K562 (cell line): ENCODE measurements at regions not wholly inside any gene's neighbourhood (a gene's known extent, or its start where the extent isn't known, plus 50 kb on each side); places are given as distances from the start of the nearest gene placed in this dataset.

Experiments used
- HDAC3 ChIP-seq: fragments of 450-650 bp; IDR thresholded peaks from 2 replicates; pipeline ENCODE4 v1.6.1; 2018; ENCODE audit warnings: borderline replicate concordance, mild to moderate bottlenecking, moderate library complexity; ENCODE audit not compliant: partially characterized antibody
- NR1H2 ChIP-seq: sonication (generic); formaldehyde crosslinking; IDR thresholded peaks from 2 replicates; pipeline ENCODE4 v1.4.0; 2020; ENCODE audit warnings: mild to moderate bottlenecking, missing genetic modification reagents
- PHF8 ChIP-seq: fragments of 200-600 bp; sonication (generic); IDR thresholded peaks from 2 replicates; pipeline ENCODE4 v1.6.1; 2012; ENCODE audit warnings: mixed run types, mild to moderate bottlenecking, inconsistent platforms, low read length, moderate library complexity, borderline replicate concordance
- PPARD ChIP-seq: fragments of 250-450 bp; sonication (Bioruptor Pico); IDR thresholded peaks from 2 replicates; pipeline ENCODE4 v1.8.0; 2022; ENCODE audit warnings: inconsistent platforms, mild to moderate bottlenecking, moderate library complexity
- SMAD4 ChIP-seq: fragments of 250-450 bp; sonication (Bioruptor Pico); conservative IDR thresholded peaks from 2 replicates; pipeline ENCODE4 v1.8.0; 2021; ENCODE audit warnings: inconsistent platforms, mild to moderate bottlenecking, moderate library complexity
- ZBTB7A ChIP-seq: IDR thresholded peaks from 2 replicates; pipeline ENCODE4 v1.6.1; 2011; ENCODE audit warnings: low read depth, mild to moderate bottlenecking, low read length, moderate library complexity, borderline replicate concordance; ENCODE audit not compliant: control insufficient read depth
- ZNF76 ChIP-seq: fragments of 250-450 bp; sonication (Bioruptor Pico); IDR thresholded peaks from 2 replicates; pipeline ENCODE4 v1.4.0; 2020; ENCODE audit warnings: mild to moderate bottlenecking, moderate library complexity, borderline replicate concordance
- TF ChIP-seq, protein P1 (sequence below): sonication (generic); formaldehyde crosslinking; IDR thresholded peaks from 2 replicates; pipeline ENCODE4 v1.8.0; 2022; ENCODE audit warnings: mild to moderate bottlenecking, missing genetic modification reagents
- TF ChIP-seq, protein P2 (sequence below), 3 experiments: IDR thresholded peaks in 2 of 3; conservative IDR thresholded peaks in 1 of 3; 2 replicates each; pipeline ENCODE4 v1.5.1; 2011 to 2012; ENCODE audit warnings: low read length in 3 of 3, mild to moderate bottlenecking in 3 of 3, control low read depth in 2 of 3, improper control_type of control experiment in 1 of 3, inconsistent platforms in 1 of 3, low read depth in 1 of 3, mixed read lengths in 1 of 3, moderate library complexity in 1 of 3; ENCODE audit not compliant: insufficient read depth in 2 of 3
- TF ChIP-seq, protein P3 (sequence below): sonication (generic); formaldehyde crosslinking; IDR thresholded peaks from 2 replicates; pipeline ENCODE4 v1.5.0; 2020; ENCODE audit warnings: missing genetic modification reagents

DNA sequence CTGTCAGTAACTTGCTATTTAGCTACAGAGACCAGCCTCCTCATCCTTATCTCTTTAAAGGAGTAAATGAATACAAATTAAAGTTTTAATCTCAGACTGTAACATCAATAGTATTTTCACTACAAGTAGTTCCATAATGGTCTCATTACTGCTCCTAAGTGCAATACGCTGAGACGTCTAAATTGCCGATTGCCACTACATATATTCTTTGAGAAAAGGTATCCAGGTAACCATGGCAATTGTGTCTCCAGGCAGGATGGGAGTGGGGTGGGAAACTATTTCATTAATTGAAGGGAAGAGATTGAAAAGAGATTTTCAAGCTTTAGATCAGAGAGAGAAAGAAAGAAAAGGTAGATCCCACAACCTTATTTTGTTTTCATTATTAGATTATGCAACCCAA, 65.5 kb upstream of the PPP2R2B start:
- TF ChIP-seq, protein P1, sequence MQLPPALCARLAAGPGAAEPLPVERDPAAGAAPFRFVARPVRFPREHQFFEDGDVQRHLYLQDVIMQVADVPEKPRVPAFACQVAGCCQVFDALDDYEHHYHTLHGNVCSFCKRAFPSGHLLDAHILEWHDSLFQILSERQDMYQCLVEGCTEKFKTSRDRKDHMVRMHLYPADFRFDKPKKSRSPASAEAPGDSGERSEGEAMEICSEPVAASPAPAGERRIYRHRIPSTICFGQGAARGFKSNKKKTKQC (CRISPR knock-in tag), result no peak
- no peak for TF ChIP-seq ZNF76 (CRISPR knock-in tag)
- TF ChIP-seq PPARD (CRISPR knock-in tag), result no peak
- no peak for TF ChIP-seq SMAD4 (CRISPR knock-in tag)
- TF ChIP-seq, protein P2, sequence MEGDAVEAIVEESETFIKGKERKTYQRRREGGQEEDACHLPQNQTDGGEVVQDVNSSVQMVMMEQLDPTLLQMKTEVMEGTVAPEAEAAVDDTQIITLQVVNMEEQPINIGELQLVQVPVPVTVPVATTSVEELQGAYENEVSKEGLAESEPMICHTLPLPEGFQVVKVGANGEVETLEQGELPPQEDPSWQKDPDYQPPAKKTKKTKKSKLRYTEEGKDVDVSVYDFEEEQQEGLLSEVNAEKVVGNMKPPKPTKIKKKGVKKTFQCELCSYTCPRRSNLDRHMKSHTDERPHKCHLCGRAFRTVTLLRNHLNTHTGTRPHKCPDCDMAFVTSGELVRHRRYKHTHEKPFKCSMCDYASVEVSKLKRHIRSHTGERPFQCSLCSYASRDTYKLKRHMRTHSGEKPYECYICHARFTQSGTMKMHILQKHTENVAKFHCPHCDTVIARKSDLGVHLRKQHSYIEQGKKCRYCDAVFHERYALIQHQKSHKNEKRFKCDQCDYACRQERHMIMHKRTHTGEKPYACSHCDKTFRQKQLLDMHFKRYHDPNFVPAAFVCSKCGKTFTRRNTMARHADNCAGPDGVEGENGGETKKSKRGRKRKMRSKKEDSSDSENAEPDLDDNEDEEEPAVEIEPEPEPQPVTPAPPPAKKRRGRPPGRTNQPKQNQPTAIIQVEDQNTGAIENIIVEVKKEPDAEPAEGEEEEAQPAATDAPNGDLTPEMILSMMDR (IDR thresholded peaks at IDR 0.05 in 2 of 3, conservative IDR thresholded peaks at IDR 0.05 in 1 of 3; ENCODE audit: insufficient read depth in 2 of 3, low read depth in 1 of 3, low read length in 3 of 3), result no peak
- no peak for TF ChIP-seq ZBTB7A
- TF ChIP-seq NR1H2 (CRISPR knock-in tag), result no peak
- no peak for TF ChIP-seq HDAC3
- TF ChIP-seq, protein P3, sequence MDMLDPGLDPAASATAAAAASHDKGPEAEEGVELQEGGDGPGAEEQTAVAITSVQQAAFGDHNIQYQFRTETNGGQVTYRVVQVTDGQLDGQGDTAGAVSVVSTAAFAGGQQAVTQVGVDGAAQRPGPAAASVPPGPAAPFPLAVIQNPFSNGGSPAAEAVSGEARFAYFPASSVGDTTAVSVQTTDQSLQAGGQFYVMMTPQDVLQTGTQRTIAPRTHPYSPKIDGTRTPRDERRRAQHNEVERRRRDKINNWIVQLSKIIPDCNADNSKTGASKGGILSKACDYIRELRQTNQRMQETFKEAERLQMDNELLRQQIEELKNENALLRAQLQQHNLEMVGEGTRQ (CRISPR knock-in tag), result no peak
- TF ChIP-seq PHF8, result no peak
